ENCODE measurements at regions not wholly inside any gene's neighbourhood (a gene's known extent, or its start where the extent isn't known, plus 50 kb on each side); places are given as distances from the start of the nearest gene placed in this dataset.
"Not testable (repeated sequence)": the region's sequence is repeated elsewhere in the genome, so short reads cannot be mapped to it uniquely, and the experiment has no call there.

DNA sequence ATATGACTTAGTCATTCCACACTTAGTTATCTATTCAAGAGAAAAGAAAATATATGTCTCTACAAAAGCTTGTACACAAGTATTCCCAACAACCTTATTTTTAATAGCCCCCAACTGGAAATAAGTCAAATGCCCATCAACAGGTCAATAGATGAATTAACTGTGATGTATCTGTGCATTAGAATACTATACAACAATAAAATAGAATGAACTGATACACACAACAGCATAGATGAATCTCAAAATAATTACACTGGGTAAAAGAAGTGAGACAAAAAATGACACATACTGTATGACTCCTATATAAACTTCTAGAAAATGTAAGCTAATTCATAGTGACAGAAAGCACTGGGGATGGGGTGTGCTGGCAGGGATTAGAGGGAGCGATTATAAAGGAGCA, 354.1 kb upstream of the DIPK2B start:
- no peaks in the 10 kb centered on the region for H3K9me3 ChIP-seq
- H3K36me3 ChIP-seq, result no peaks in the 10 kb centered on the region
- TF ChIP-seq POLR2A (IDR thresholded peaks at IDR 0.05) (no peak), POLR2AphosphoS5 (IDR thresholded peaks at IDR 0.05; ENCODE audit: insufficient read depth in 1 of 2, low read depth in 1 of 2) (no peak)
- TF ChIP-seq, protein P1, sequence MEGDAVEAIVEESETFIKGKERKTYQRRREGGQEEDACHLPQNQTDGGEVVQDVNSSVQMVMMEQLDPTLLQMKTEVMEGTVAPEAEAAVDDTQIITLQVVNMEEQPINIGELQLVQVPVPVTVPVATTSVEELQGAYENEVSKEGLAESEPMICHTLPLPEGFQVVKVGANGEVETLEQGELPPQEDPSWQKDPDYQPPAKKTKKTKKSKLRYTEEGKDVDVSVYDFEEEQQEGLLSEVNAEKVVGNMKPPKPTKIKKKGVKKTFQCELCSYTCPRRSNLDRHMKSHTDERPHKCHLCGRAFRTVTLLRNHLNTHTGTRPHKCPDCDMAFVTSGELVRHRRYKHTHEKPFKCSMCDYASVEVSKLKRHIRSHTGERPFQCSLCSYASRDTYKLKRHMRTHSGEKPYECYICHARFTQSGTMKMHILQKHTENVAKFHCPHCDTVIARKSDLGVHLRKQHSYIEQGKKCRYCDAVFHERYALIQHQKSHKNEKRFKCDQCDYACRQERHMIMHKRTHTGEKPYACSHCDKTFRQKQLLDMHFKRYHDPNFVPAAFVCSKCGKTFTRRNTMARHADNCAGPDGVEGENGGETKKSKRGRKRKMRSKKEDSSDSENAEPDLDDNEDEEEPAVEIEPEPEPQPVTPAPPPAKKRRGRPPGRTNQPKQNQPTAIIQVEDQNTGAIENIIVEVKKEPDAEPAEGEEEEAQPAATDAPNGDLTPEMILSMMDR (IDR thresholded peaks at IDR 0.05), result no peak
- no peak overlapping the region for H3K27ac ChIP-seq
- no peaks in the 10 kb centered on the region for H3K4me1 ChIP-seq
- H3K27me3 ChIP-seq, result no peaks in the 10 kb centered on the region
- no peak for DNase-seq (ENCODE audit: extremely low spot score in 2 of 2)
- no peak overlapping the region for H3K4me3 ChIP-seq
- intact Hi-C loops (cut with DNase I), result no loop called here

DNA sequence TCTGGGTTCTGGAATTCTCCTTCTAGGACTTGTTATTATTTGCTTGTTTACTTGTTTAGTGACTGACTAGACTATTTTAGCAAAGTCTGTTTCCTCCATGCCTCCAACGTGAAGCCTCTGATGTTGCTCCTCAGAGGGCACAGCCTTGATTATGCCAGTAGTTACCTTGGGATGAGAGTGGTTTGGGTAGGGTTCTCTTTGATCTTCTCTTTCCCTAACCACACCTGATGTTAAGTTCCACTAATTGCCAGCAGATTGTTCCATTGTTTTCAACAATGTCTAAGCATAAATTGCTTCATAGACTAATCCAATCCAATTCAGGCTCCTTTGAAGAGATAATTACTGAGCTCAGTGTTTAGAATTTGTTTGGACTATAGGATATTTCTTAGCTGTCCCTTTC, 352.7 kb upstream of the DIPK2B start:
- H3K27me3 ChIP-seq, result no peaks in the 10 kb centered on the region
- no peak overlapping the region for H3K27ac ChIP-seq
- H3K36me3 ChIP-seq, result no peaks in the 10 kb centered on the region
- no peaks in the 10 kb centered on the region for H3K4me1 ChIP-seq
- intact Hi-C loops (cut with DNase I), result no loop called here
- TF ChIP-seq, protein P1 (IDR thresholded peaks at IDR 0.05), result no peak
- no peak for TF ChIP-seq POLR2A (IDR thresholded peaks at IDR 0.05)
- no peak for TF ChIP-seq POLR2AphosphoS5 (IDR thresholded peaks at IDR 0.05; ENCODE audit: insufficient read depth in 1 of 2, low read depth in 1 of 2)
- no peak overlapping the region for H3K4me3 ChIP-seq
- DNase-seq (ENCODE audit: extremely low spot score in 2 of 2), result no peak
- H3K9me3 ChIP-seq, result no peaks in the 10 kb centered on the region

DNA sequence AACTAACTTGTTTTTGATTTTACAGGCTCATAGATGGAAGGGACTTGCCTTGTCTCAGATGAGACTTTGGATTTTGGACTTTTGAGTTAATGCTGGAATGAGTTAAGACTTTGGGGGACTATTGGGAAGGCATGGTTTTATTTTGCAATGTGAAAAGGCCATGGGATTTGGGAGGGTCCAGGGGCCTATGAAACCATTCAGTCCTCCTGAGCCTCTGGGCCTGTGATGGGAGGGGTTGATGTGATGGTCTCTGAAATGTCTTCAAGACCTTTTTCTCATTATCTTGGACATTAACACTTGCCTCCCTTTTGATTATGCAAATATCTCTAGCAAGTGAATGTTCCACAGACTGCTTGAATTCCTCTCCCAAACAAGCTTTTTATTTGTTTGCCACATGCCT, 346.0 kb upstream of the DIPK2B start:
- H3K27me3 ChIP-seq; H3K27ac ChIP-seq; intact Hi-C loops (cut with DNase I); DNase-seq (ENCODE audit: extremely low spot score in 2 of 2); H3K36me3 ChIP-seq; H3K4me1 ChIP-seq; H3K9me3 ChIP-seq; H3K4me3 ChIP-seq: not testable (repeated sequence)

DNA sequence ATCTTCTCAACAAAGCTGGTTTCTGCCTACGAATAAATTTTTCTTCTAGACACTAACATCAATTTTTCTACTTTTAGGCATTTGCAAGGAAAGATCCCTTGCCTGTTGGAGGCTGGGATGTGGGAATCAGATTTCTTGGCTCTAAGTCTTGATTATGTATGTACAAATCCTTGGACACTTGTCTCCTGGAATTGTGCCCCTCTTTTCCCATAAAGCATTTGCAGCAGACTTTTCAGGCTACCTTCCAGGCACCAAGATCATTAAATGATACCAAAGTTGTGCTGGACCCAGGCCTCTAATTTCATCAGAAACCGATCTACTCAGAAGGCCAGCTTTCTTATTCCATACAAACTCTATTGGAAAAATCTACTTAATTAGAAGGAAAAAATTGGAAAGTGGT, 339.5 kb upstream of the DIPK2B start:
- Histone ChIP-seq H3K9me3 (no peaks in the 10 kb centered on the region), H3K4me1 (no peaks in the 10 kb centered on the region), H3K36me3 (no peaks in the 10 kb centered on the region), H3K27me3 (no peaks in the 10 kb centered on the region), H3K4me3 (no peak overlapping the region), H3K27ac (no peak overlapping the region)
- TF ChIP-seq POLR2A (IDR thresholded peaks at IDR 0.05) (no peak), POLR2AphosphoS5 (IDR thresholded peaks at IDR 0.05; ENCODE audit: insufficient read depth in 1 of 2, low read depth in 1 of 2) (no peak)
- TF ChIP-seq, protein P1 (IDR thresholded peaks at IDR 0.05), result no peak
- no peak for DNase-seq (ENCODE audit: extremely low spot score in 2 of 2)
- intact Hi-C loops (cut with DNase I), result no loop called here

DNA sequence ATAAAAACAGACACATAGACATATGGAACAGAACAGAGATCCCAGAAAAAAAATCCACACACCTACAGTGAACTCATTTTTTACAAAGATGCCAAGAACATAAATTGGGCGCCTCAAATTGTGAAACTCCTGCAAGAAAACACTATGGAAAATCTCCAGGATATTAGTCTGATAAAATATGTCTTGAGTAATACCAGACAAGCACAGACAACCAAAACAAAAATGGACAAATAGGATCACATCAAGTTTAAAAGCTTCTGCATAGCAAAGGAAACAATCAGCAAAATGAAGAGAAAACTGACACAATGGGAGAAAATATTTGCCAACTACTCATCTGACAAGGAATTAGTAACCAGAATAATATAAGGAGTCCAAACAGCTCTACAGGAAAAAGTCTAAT, 337.3 kb upstream of the DIPK2B start:
- Histone ChIP-seq H3K27ac (no peak overlapping the region), H3K4me1 (no peaks in the 10 kb centered on the region), H3K4me3 (no peak overlapping the region), H3K9me3 (no peaks in the 10 kb centered on the region), H3K27me3 (no peaks in the 10 kb centered on the region), H3K36me3 (no peaks in the 10 kb centered on the region)
- no peak for TF ChIP-seq POLR2AphosphoS5 (IDR thresholded peaks at IDR 0.05; ENCODE audit: insufficient read depth in 1 of 2, low read depth in 1 of 2)
- TF ChIP-seq POLR2A (IDR thresholded peaks at IDR 0.05), result no peak
- TF ChIP-seq, protein P1 (IDR thresholded peaks at IDR 0.05), result no peak
- intact Hi-C loops (cut with DNase I), result no loop called here
- DNase-seq (ENCODE audit: extremely low spot score in 2 of 2), result no peak

DNA sequence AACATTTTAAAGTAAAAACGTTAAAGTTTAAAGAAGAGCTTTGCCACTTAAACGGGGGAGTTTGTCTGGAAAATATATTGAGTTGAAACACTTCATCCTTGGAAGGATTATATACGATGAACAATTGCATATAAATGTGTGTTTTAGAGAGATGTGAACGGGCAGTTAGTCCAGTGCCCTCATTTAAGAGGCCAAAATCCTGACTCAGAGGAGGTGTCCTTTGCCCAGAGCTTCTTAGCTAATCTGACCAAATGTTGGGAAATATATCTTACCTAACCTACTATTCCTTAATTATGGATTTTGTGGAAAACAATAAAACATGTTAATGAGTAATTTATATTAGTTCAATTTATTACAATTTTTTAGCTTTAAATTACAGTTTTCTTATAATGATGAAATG, 327.2 kb upstream of the DIPK2B start:
- H3K4me1 ChIP-seq, result no peaks in the 10 kb centered on the region

More for the DNA sequence above, 327.2 kb upstream of the DIPK2B start:
- no peak for DNase-seq (ENCODE audit: extremely low spot score in 2 of 2)
- Histone ChIP-seq H3K9me3 (no peaks in the 10 kb centered on the region), H3K4me3 (no peak overlapping the region), H3K27ac (no peak overlapping the region), H3K36me3 (no peaks in the 10 kb centered on the region), H3K27me3 (no peaks in the 10 kb centered on the region)
- TF ChIP-seq POLR2AphosphoS5 (IDR thresholded peaks at IDR 0.05; ENCODE audit: insufficient read depth in 1 of 2, low read depth in 1 of 2) (no peak), POLR2A (IDR thresholded peaks at IDR 0.05) (no peak)
- TF ChIP-seq, protein P1 (IDR thresholded peaks at IDR 0.05), result no peak
- intact Hi-C loops (cut with DNase I), result no loop called here
